ENCODE measurements at regions not wholly inside any gene's neighbourhood (a gene's known extent, or its start where the extent isn't known, plus 50 kb on each side); places are given as distances from the start of the nearest gene placed in this dataset.
"Not testable (repeated sequence)": the region's sequence is repeated elsewhere in the genome, so short reads cannot be mapped to it uniquely, and the experiment has no call there.

DNA sequence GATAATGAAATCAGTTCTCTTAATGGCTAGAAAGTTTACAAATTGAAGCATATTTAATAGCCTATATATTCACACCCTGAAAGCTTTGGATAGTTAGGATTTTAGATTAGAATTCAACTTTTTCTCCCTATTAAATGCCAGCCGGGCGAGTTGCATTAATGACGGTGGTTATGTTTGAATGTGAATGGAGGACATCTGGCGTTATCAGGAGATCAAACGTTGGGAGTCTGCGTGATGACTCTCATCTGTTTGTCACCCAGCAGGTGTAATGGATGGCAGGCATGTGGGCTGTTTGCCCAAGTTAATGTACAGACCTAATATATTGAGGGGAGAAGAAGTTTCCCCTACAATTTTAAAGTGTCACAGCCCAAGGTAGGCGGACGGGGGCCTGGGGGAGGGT lies 1227.7 kb upstream of the WWC1 start:
- in situ Hi-C loops (cut with MboI; ENCODE audit: low sequenced_read_pairs), result no loop called here

DNA sequence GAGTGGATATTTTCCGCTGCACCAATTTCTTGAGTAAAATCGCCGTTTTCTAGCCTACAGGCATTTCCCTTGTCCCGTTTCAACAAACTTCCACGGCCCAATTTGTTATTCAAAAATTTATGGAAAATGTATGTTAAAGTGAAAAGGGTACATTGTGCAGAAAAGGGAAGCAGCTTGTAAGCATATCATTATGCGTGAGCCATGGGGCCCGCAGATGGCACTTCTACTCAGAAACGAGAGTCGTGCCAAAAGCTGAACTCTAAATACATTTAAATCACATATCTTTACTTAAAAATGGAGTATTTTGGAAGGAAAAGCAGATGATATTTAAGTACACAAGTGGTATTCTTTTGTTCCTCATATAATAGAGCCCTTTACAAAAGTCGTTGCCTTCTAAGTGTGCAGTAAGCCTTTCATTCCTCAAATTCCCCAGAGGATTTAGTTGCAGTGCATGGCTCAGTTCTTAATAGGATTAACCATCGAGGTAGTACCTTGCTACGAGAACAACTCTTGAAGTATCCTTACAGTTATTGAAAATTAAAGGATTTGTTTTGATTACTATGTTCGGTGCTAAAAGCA lies 1227.2 kb upstream of the WWC1 start:
- in situ Hi-C loops (cut with MboI; ENCODE audit: low sequenced_read_pairs), result no loop called here

DNA sequence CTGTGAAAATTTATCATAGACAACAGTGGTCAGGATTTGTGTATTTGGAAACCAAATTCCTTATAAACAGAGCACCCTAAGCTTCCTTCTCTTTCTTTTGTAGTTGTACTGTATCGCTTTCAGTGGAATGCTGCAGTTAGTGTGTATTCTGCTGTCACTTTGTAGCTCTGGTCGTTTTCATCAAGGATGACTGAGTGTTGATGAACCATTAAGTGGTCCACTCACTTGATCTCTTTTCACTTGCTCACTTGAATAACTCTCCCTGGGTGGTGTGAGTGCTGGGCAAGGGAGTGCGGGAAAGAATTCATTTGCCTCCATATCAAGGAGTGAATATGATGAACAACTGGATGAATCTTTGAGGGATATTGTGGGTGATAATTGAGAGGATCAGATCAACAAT lies 1225.7 kb upstream of the WWC1 start:
- in situ Hi-C loops (cut with MboI; ENCODE audit: low sequenced_read_pairs), result no loop called here

DNA sequence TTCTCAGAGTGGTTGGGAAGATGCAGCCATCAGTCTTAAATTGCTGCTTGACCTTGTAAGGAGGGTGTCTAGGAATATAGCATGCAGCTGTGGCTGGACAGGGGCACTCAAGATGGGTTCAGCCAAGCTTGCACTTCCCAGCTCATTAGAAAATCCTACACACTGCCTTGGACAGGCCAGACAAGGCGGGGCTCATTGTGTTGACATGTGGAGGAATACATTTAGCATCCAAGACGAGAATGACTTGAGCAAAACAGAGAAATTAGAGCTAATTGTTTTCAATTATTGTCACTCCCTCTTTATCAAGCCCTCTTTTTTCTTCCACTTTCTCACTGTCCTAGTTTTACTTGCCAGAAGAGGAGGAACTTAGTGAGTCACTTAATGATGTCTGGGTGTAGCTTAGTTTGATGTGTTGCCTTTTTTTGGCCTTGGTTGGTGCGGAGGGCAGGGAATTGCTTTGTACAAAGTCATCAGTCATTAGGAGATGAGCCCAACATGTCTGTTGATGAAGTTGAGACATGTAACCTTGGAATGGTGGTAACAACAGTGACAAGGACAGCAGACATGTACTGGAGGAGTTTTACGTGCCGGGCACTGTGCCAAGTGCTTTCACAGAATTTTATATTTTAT lies 1219.3 kb upstream of the WWC1 start:
- in situ Hi-C loops (cut with MboI; ENCODE audit: low sequenced_read_pairs), result no loop called here

DNA sequence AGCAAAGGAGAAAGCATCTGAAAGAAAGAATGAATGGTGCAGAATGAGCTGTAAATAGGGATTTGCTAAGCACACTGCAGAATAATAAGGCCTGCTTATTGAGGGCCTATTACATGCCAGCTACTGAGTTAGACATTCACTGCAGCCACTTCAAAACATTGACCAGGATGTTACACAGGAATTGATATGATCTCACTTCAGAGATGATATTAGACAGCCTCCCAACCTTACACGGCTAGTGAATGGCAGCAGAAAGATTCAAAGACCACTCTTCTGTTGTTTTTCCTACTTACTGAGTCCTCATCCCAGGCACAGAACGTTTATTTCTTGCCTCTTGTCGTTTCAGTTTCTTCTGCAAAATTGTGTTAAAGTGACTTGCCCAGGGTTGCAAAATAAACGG lies 1209.9 kb upstream of the WWC1 start:
- in situ Hi-C loops (cut with MboI; ENCODE audit: low sequenced_read_pairs), result no loop called here

DNA sequence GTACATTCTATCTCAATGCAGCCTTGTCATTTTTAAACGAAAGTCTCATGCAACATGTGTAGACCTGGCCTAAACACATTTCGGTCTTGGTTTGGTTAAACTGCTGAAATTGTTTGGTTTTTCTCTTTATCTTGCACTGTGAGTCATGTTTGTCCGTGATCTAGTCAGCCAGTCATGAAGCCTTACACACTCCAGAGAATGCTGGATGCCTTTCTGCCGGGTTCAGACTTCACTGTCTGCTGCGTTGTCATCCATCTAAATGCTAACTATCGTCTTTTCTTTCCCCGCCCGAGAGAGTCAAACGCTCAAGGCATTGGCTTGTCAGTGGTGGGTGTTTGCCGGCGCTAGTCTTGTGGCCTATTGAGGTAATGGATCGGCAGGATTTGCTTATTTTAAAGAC lies 1194.6 kb upstream of the WWC1 start:
- in situ Hi-C loops (cut with MboI; ENCODE audit: low sequenced_read_pairs), result no loop called here

DNA sequence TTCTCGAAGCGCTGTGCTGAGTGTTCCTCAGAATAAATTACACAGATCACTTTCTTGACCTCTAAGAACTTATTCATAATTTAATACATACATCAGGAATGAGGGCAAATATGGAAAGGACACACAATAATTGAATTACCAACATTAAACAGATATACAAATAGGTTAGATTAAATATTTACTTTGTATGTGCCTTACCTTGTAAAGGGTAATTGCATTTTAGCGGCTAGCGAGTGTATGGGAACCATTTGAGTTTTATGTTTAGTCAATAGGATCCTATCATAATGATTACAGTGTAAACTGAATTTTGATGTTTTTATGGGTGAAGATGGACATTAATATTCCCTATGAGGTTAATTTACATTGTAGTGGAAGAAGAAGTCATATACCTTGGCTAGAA lies 1187.1 kb upstream of the WWC1 start:
- in situ Hi-C loops (cut with MboI; ENCODE audit: low sequenced_read_pairs), result no loop called here

DNA sequence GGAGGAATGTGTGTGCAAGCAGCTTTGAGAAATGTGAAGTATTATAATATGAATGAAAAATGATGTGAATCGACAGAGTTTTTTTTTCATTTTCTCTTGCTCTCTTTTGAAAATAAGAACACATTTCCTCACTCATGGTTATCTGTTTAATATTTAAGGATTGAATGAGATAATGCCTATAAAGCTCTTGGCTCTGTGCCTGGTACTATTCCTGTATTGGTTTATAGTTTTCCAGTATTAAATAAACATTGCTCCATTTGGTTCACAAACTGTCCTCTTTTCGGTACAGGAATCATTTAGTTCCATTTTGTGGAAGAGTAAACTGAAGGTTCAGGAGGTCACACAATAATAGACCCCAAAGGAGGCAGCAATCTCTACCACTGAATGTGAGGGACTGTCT lies 1185.5 kb upstream of the WWC1 start:
- in situ Hi-C loops (cut with MboI; ENCODE audit: low sequenced_read_pairs), result no loop called here

DNA sequence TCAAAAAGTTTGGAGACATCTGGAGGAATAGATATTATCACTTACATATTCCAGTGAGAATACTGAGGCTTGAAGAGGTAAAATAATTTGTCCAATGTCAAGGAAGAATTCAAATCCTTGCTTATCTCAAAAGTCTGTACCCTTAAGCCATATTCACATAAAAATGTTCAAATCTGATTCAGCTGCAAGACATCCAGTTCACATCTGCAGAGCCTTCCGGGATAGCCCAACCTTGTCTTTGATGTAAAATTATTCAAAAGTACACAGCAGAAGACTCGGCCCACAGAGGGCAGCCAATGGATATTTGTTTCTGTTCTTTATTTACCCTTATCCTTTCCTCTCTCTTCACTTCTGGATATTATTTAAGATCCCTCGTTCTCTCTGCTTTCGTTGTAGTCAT lies 1183.8 kb upstream of the WWC1 start:
- in situ Hi-C loops (cut with MboI; ENCODE audit: low sequenced_read_pairs), result no loop called here

DNA sequence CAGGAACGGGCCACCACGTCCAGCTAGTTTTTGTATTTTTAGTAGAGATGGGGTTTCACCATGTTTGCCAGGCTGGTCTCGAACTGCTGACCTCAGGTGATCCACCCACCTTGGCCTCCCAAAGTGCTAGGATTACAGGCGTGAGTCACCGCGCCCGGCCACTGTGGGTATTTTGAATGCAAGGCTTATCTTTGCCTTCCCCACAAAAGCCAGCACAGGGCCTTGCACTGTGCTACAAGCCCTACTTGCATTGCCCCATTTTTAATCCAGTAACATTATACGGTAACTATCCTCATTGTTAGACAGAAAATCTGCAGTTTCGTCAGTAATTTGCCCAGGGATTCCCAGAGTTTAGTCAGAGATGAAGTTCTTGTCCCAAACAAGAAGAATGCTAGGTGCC lies 1183.2 kb upstream of the WWC1 start:
- in situ Hi-C loops (cut with MboI; ENCODE audit: low sequenced_read_pairs), result not testable (repeated sequence)

DNA sequence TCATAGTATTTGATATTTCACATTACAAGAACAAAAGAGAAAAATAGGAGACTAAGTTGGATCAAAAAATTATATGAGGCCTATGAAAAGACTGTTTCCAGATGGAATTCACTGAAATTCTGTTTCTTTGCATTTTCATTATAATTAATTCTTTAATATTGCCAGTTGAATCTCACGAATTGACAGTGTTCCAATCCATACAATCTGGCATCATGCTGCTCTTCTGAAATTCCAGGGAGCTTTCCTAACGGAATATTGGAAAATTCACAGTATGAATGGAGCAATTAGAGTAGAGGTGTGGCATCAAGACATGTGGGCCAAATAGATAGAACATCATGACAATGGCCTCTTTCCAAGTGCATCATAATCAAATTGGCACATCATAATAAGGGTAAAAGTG lies 1178.9 kb upstream of the WWC1 start:
- in situ Hi-C loops (cut with MboI; ENCODE audit: low sequenced_read_pairs), result no loop called here

DNA sequence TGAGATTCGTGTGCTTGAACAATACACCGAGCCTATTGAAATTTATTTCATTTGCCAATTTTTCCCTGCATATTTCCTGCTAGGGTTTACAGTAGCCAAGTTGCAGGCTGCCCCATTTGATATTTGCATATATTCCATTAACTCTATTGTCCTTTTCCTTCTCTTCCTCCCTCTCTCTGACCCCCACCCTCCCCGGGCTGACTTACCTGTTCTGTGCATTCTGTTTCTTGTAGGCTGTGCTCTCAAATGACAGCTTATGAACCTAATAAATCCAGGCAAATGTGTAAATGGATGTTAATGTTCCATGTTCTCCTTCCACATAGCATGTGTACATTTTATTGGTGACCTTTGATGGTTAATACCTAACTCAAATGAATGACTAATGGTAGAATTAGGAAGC lies 1169.2 kb upstream of the WWC1 start:
- in situ Hi-C loops (cut with MboI; ENCODE audit: low sequenced_read_pairs), result no loop called here

DNA sequence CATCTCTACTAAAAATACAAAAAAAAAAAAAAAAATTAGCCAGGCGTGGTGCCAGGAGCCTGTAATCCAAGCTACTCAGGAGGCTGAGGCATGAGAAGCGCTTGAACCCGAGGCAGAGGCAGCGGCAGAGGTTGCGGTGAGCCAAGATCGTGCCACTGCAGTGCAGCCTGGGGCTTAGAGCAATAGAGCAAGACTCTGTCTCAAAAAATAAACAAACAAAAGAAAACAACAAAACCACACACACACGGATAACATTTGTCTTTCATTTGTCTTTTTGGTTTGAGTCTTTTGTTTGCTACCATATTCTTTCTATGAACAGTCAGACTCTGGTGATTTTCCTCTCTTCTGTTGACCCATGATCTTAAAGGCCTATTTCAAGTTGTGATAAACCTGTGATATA lies 1168.3 kb upstream of the WWC1 start:
- in situ Hi-C loops (cut with MboI; ENCODE audit: low sequenced_read_pairs), result no loop called here

DNA sequence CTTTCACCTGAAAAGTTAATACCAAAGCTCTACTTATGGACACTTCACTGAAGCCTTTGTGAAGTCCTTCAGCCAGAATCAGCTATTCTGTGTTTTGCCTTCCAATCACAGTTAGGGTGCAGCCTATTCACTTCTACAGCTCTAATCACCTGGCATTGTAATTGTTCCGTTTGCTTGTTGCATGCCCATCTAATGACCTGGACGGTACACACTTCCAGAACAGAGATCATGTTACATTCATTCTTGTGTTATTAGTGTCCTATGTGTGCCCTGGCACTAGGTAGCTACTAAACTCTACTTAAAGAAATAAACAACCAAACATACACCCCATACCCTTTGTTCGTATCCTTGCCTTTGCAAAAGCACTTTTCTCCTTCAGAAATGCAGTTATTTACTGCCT lies 1162.9 kb upstream of the WWC1 start:
- in situ Hi-C loops (cut with MboI; ENCODE audit: low sequenced_read_pairs), result no loop called here

DNA sequence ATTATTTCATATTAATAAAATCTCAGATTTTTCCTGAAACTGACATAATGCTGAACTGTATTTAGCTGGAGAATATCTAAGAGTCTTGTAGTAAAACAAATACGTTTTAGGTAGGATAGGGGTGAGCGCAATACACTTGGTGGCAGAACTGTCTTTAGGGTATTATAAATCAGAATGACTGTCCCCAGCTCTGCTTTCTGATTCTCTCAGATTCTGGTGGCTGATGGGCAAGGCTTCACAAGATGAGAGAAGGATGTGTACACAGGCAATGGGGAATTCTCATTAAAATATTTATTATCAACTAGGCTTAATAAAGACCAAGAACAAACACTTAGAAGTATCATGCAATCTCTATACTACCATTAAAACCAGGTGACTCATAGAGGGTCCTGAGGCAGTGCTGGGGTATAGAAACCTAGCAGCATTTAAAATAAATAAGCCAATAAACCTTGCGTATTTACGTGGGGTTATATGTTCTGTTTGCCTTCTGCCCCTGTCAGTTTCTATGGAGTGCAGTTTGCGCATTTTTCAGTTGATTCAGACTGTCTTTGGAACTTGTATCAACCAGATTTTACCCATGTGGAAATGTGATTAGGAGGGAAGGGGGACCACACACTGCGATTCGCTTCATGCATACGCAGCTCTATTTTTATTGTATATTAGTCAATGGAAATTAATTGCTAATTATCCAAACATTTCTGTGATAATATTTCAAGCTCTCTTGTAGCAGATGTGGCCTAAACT lies 1150.7 kb upstream of the WWC1 start:
- in situ Hi-C loops (cut with MboI; ENCODE audit: low sequenced_read_pairs), result no loop called here

DNA sequence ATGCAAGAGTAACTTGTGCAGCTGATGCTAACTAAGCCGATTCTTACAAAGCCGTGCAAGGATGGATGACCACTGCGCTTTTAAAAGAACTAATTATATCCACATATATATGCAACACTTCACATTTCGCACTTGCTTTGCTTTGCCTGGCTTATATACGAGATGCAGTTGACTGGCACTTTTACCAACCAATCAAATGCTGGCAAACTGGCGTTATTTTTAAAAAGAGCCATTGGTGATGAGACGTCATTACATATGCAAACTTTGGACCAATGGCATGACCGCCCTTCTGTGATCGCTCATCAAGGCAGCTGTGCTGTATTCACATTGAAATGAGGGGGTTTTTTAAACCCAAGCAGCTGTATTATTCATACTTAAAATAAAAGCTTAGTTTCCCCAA lies 1147.7 kb upstream of the WWC1 start:
- in situ Hi-C loops (cut with MboI; ENCODE audit: low sequenced_read_pairs), result no loop called here

DNA sequence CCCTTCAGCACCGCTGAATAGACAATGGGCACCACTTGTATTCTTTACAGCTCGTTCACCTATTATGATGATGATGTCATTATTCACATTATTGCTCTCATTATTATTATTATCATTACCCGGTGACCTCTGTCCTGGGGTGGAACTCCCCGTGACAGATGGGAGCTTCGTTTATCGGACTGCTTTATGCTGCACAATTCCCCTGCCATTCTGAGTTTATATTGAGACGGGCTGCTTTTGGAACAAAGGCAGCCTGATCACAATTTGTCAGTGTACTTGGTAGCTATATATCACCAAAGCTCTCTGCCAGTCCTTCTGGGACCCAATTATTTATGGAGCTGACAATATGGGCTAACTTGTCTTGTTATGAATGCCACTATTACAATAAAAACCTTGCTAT lies 1145.6 kb upstream of the WWC1 start:
- in situ Hi-C loops (cut with MboI; ENCODE audit: low sequenced_read_pairs), result no loop called here

DNA sequence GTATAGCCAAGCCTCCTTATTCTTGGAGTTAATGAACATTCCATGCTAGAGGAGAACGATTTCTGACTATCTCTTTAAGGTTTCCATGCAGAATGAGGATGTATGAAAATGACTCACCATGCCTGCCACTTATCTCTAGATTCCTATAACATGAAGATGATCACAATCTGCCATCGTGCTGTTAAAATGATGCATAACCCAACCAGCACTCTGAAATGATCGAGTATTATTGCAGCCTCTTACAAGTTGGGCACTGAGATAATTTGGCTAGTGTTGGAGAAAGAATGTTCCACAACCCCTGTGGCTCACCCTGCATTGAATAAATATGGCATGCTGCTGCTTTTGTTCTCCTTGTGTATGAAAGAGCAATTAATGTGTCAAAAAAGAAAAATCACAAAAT lies 1143.6 kb upstream of the WWC1 start:
- in situ Hi-C loops (cut with MboI; ENCODE audit: low sequenced_read_pairs), result no loop called here

DNA sequence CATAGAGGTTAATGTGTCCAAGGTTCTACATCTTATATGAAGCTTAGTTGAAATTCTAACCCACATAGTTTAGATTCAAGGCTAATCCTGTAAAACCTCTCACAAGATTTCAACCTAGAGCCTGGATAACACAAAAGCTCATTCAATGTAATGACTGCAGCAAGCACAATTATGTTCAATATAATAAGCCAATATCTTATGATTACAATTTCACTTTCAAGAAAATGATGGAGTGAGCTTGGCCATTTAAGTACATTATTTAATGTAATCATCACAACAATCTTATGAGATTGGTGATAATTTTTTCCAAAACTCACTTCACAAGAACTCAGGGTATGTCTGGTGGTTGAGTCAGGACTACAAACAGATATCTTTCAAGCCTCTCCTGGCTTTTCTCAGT lies 1140.8 kb upstream of the WWC1 start:
- in situ Hi-C loops (cut with MboI; ENCODE audit: low sequenced_read_pairs), result no loop called here

DNA sequence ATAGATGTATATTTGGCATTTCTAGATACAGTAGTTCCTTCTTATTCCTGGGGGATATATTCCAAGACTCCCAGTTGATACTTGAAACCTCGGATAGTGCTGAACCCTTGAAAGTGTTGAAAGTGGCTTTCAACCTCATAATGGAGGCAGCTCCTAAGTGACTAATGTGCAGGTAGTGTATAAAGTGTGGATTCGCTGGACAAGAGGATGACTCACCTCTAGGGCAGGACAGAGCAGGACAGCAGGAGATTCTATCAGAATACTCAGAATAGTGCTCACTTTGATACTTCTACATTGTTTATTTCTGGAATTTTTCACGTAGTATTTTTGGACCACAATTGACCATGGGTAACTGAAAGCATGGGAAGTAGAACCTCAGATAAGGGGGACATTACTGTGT lies 1138.9 kb upstream of the WWC1 start:
- in situ Hi-C loops (cut with MboI; ENCODE audit: low sequenced_read_pairs), result no loop called here

DNA sequence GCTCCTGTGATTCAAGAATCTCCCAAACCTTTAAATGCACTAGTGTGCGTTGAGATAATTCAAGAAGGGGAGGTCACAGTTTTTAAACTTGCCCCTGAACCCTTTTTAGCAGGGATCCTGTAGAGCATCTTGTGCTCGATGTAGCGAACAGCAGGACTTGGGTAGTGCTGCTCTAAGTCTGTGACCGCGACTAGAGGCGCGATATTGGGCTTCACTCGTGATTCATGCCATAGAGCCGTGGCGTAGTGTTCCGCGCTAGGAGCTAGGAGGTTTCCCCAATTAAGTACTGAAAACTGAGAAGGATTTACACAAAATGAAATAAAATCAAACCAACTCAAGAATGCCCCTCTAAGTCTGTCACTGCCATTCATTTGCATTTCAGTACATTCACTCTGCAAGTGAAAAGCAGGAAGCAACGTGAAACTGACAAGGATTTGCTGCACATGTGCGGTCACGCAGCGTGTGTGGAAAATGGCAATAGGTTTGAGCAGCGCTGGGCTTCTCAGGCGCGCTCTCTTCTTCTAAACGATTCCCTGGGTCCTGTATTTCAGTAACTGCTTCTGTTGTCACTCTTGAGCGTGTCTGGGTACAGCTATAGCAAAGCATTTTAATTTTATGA lies 1135.9 kb upstream of the WWC1 start:
- in situ Hi-C loops (cut with MboI; ENCODE audit: low sequenced_read_pairs), result no loop called here

DNA sequence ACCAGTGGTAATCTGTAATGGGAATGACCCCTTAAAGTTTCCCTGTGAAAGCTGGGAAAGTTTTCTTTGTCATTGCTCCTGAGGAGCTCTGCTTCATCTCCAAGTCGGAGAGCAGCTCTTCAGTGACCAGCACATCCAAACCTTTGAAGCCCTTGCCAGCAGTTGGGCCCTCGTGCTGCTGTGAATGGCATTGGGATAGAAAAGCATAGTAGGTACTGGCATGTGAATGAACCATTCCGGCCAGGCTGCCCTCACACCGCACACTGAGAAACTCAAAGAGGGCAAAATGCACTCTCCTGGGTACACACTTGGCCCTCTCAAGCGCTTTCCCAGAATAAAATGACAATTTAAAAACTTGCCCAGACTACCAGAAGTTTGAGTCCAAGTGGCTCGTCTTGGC lies 1135.0 kb upstream of the WWC1 start:
- in situ Hi-C loops (cut with MboI; ENCODE audit: low sequenced_read_pairs), result no loop called here

All from HL-60/S4 (cell line).